ENCODE measurements at regions not wholly inside any gene's neighbourhood (a gene's known extent, or its start where the extent isn't known, plus 50 kb on each side); places are given as distances from the start of the nearest gene placed in this dataset.

- no peak for TF ChIP-seq CTCF (IDR thresholded peaks at IDR 0.05)
- TF ChIP-seq POLR2A (IDR thresholded peaks at IDR 0.05) = no peak
- no peak for TF ChIP-seq POLR2AphosphoS5 (IDR thresholded peaks at IDR 0.05)
- TF ChIP-seq EP300 (IDR thresholded peaks at IDR 0.05) = no peak
Observed at GRCh38 chr22:27585141-27585540, 216.4 kb downstream of the MN1 start.

Data from suprapubic skin (tissue), 4 donors.